ENCODE measurements at regions not wholly inside any gene's neighbourhood (a gene's known extent, or its start where the extent isn't known, plus 50 kb on each side); places are given as distances from the start of the nearest gene placed in this dataset.

DNA sequence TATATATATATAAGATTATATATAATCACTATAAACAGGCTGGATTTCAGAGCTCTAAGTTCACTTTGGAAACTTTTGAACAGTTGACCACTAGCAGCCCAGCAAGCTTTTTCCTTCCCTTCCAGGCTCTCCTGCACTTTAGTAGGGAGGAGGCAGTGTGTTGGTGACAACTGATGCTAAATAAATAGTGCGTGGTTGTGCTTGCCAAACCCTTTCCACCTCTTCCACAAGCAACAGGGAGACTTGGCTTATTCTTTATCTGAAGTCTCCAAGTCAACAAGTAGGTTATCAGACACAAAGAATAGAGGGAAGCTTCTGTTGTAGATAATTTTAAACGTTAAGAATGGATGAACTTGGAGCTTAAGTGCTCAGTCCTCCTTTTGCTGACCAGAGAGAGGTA lies 408.2 kb upstream of the HNRNPA3 start:
- TF ChIP-seq, protein P1, sequence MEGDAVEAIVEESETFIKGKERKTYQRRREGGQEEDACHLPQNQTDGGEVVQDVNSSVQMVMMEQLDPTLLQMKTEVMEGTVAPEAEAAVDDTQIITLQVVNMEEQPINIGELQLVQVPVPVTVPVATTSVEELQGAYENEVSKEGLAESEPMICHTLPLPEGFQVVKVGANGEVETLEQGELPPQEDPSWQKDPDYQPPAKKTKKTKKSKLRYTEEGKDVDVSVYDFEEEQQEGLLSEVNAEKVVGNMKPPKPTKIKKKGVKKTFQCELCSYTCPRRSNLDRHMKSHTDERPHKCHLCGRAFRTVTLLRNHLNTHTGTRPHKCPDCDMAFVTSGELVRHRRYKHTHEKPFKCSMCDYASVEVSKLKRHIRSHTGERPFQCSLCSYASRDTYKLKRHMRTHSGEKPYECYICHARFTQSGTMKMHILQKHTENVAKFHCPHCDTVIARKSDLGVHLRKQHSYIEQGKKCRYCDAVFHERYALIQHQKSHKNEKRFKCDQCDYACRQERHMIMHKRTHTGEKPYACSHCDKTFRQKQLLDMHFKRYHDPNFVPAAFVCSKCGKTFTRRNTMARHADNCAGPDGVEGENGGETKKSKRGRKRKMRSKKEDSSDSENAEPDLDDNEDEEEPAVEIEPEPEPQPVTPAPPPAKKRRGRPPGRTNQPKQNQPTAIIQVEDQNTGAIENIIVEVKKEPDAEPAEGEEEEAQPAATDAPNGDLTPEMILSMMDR (IDR thresholded peaks at IDR 0.05; ENCODE audit: poor library complexity), result no peak
- TF ChIP-seq EZH2 (IDR thresholded peaks at IDR 0.05; ENCODE audit: borderline replicate concordance) (no peak), EZH2phosphoT487 (IDR thresholded peaks at IDR 0.05; ENCODE audit: low read depth, severe bottlenecking, unreplicated experiment) (no peak)
